Vagina (tissue), 2 donors: ENCODE measurements at regions not wholly inside any gene's neighbourhood (a gene's known extent, or its start where the extent isn't known, plus 50 kb on each side); places are given as distances from the start of the nearest gene placed in this dataset.

Experiments used
- POLR2AphosphoS5 ChIP-seq, 2 donors: sonication (generic); formaldehyde crosslinking; IDR thresholded peaks; one replicate each; pipeline ENCODE4 v1.9.0; 2017; ENCODE audit warnings: antibody characterized with exemption in 2 of 2, mild to moderate bottlenecking in 2 of 2, low read depth in 1 of 2; ENCODE audit not compliant: insufficient read depth in 1 of 2
- TF ChIP-seq, protein P1 (sequence below), 3 experiments: fragments of 450-650 bp in 2 of 3; fragments of 200-600 bp in 1 of 3; sonication (generic) in 1 of 3; IDR thresholded peaks; one replicate each; pipeline ENCODE4 v1.5.1; 2017 to 2019; ENCODE audit warnings: antibody characterized with exemption in 3 of 3, mild to moderate bottlenecking in 2 of 3, moderate library complexity in 2 of 3

DNA sequence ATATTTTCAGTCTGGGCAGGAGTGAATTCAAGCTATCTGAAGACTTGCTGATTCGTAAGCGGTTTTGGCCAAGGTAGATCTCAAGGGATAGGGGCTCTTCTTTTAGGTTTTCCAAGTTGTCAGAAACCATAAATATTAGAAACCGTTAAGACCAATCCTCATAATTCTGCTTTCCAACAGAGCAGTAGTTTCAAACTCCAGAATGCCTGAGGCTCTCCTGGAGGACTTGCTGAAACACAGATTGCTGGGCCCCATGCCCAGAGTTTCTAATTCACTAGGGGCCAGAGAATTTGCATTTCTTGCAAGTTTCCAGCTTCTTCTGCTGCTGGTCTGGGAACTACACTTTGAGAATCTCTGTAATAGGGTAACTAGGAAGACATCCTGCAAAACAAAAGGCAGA, 1855.7 kb upstream of the CELF4 start:
- TF ChIP-seq, protein P1, sequence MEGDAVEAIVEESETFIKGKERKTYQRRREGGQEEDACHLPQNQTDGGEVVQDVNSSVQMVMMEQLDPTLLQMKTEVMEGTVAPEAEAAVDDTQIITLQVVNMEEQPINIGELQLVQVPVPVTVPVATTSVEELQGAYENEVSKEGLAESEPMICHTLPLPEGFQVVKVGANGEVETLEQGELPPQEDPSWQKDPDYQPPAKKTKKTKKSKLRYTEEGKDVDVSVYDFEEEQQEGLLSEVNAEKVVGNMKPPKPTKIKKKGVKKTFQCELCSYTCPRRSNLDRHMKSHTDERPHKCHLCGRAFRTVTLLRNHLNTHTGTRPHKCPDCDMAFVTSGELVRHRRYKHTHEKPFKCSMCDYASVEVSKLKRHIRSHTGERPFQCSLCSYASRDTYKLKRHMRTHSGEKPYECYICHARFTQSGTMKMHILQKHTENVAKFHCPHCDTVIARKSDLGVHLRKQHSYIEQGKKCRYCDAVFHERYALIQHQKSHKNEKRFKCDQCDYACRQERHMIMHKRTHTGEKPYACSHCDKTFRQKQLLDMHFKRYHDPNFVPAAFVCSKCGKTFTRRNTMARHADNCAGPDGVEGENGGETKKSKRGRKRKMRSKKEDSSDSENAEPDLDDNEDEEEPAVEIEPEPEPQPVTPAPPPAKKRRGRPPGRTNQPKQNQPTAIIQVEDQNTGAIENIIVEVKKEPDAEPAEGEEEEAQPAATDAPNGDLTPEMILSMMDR (IDR thresholded peaks at IDR 0.05) = no peak
- TF ChIP-seq POLR2AphosphoS5 (IDR thresholded peaks at IDR 0.05; ENCODE audit: insufficient read depth in 1 of 2, low read depth in 1 of 2) = no peak
